ENCODE measurements at regions not wholly inside any gene's neighbourhood (a gene's known extent, or its start where the extent isn't known, plus 50 kb on each side); places are given as distances from the start of the nearest gene placed in this dataset.

- no peak overlapping the region for H3K4me3 ChIP-seq (ENCODE audit: low read depth, low read length)
- no peak for DNase-seq (ENCODE audit: low read depth)
- TF ChIP-seq CTCF (IDR thresholded peaks at IDR 0.05; ENCODE audit: insufficient read depth, low read depth, low read length, missing control alignments): no peak
Observed at GRCh38 chr7:137172105-137172590, 171.4 kb downstream of the PTN start.

- H3K4me3 ChIP-seq (ENCODE audit: low read depth, low read length): no peak overlapping the region
- DNase-seq (ENCODE audit: low read depth): peak; percentile 33
- no peak for TF ChIP-seq CTCF (IDR thresholded peaks at IDR 0.05; ENCODE audit: insufficient read depth, low read depth, low read length, missing control alignments)
Observed at GRCh38 chr7:137169282-137169698, 174.2 kb downstream of the PTN start.

DNA sequence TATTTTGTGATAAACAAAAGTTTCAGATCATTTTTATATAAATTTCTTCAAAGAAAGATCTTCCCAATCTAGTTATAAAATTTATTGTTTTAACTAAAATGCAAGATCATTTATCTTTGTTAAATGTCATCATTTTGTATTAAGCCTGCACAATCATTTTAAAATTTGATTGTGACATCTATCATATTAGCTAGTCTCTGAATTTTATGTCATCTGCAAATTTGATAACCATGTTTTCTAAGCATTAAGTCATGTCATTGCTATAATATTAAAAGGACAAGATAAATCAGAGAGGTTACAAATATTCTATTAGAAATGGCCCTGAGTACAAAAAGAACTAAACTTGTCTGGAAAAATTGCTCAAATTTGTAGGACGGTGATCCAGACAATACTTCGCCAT, 175.9 kb downstream of the PTN start:
- no peak overlapping the region for H3K4me3 ChIP-seq (ENCODE audit: low read depth, low read length)
- no peak for TF ChIP-seq CTCF (IDR thresholded peaks at IDR 0.05; ENCODE audit: insufficient read depth, low read depth, low read length, missing control alignments)
- DNase-seq (ENCODE audit: low read depth): no peak

DNA sequence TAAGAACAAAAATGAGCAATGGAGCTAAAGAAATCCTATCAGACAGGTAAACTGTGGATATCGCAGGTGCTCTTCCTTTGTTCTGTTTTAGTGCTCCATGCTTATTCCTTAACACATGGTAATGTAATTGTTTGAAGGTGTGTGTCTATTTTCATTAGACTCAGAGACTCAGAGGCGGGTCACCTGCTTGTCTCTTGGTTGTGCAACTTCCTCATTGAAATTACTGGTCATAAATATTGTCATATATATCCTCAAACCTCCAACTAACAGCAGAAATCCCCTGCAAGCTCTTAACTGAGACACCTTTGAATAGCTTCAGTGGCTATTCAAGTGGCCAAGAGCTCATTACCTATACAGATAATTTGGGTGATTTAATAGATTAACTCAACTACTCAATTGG, 177.2 kb downstream of the PTN start:
- no peak for TF ChIP-seq CTCF (IDR thresholded peaks at IDR 0.05; ENCODE audit: insufficient read depth, low read depth, low read length, missing control alignments)
- no peak for DNase-seq (ENCODE audit: low read depth)
- H3K4me3 ChIP-seq (ENCODE audit: low read depth, low read length): no peak overlapping the region

DNA sequence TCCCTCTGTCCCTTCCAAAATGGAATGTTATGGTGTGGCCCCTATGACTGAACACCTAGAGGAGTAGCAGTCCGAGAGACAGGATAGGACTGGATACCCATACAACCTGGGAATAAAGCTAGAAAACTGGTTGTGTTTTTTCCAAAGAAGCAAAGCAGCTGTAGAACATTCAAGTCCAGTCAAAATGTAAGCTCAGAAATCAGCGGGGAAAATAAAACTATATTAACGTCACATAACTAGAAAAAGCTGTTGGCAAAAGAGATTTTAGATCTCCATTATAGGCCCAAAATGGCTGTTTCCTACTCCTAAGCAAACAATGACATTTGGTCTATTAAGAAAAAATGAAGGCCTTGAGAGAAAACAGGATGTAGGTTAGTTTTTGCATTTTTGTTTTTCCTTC, 177.7 kb downstream of the PTN start:
- no peak overlapping the region for H3K4me3 ChIP-seq (ENCODE audit: low read depth, low read length)
- no peak for TF ChIP-seq CTCF (IDR thresholded peaks at IDR 0.05; ENCODE audit: insufficient read depth, low read depth, low read length, missing control alignments)
- no peak for DNase-seq (ENCODE audit: low read depth)

DNA sequence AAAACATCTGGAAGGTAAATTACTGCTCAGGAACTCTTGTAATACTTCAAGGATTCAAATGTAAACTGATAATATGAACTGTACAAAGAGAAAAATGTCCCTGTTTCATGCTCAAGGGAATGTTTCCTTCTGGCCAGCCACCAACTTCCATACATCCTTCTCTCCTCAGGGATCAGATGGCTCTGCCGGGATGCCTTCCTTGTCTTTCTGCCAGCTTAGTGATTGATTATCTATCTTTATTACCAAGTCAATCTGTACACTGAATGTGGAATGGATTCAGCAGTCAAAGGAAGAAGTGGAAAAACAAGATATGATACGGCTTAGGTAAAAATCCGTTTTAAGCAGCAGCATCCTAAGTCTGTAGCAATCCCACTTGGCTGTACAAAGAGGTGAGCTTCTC, 178.3 kb downstream of the PTN start:
- no peak for DNase-seq (ENCODE audit: low read depth)
- no peak overlapping the region for H3K4me3 ChIP-seq (ENCODE audit: low read depth, low read length)
- TF ChIP-seq CTCF (IDR thresholded peaks at IDR 0.05; ENCODE audit: insufficient read depth, low read depth, low read length, missing control alignments): no peak

DNA sequence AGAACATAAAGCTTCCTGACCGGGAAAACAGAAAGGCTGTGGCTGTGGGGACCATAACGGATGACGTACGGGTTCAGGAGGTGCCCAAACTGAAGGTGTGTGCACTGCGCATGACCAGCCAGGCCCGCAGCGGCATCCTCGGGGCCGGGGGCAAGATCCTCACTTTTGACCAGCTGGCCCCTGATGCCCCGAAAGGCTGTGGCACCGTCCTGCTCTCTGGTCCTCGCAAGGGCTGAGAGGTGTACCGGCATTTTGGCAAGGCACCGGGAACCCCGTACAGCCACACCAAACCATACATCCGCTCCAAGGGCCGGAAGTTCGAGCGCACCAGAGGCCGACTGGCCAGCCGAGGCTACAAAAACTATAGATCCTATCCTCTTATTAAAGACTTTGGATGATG, 179.3 kb downstream of the PTN start:
- no peak overlapping the region for H3K4me3 ChIP-seq (ENCODE audit: low read depth, low read length)
- no peak for DNase-seq (ENCODE audit: low read depth)
- TF ChIP-seq CTCF (IDR thresholded peaks at IDR 0.05; ENCODE audit: insufficient read depth, low read depth, low read length, missing control alignments): no peak
